OCI-LY1 (cell line): ENCODE measurements at regions not wholly inside any gene's neighbourhood (a gene's known extent, or its start where the extent isn't known, plus 50 kb on each side); places are given as distances from the start of the nearest gene placed in this dataset.

ENCODE experiments used
- H2AFZ ChIP-seq: fragments of 200-600 bp; sonication (generic), shearing (Covaris generic); 2 replicates; pipeline ENCODE4 v1.6.0; 2014; ENCODE audit warnings: antibody characterized with exemption, mild to moderate bottlenecking, low read length
- H3F3A ChIP-seq: fragments of 200-600 bp; sonication (generic), shearing (Covaris generic); 2 replicates; pipeline ENCODE4 v1.6.0; 2014; ENCODE audit warnings: mild to moderate bottlenecking, antibody characterized with exemption, low read length, moderate library complexity; ENCODE audit not compliant: insufficient read depth
- H3K27ac ChIP-seq: fragments of 200-600 bp; sonication (generic); 2 replicates; pipeline ENCODE4 v1.5.1; 2014; ENCODE audit warnings: low read length, mixed run types, mild to moderate bottlenecking, low read depth; ENCODE audit not compliant: poor library complexity, severe bottlenecking
- H3K27me3 ChIP-seq: fragments of 200-600 bp; sonication (generic); 2 replicates; pipeline ENCODE4 v1.6.0; 2014; ENCODE audit warnings: antibody characterized with exemption, mild to moderate bottlenecking, low read length, moderate library complexity; ENCODE audit not compliant: insufficient read depth
- H3K36me3 ChIP-seq: fragments of 200-600 bp; sonication (generic); 2 replicates; pipeline ENCODE4 v1.6.1; 2014; ENCODE audit warnings: mild to moderate bottlenecking, antibody characterized with exemption, low read length, moderate library complexity, mixed read lengths; ENCODE audit not compliant: insufficient read depth
- H3K4me1 ChIP-seq: fragments of 200-600 bp; sonication (generic); 2 replicates; pipeline ENCODE4 v1.5.1; 2014; ENCODE audit warnings: mild to moderate bottlenecking, low read length, moderate library complexity; ENCODE audit not compliant: insufficient read depth, severe bottlenecking
- H3K4me2 ChIP-seq: fragments of 200-600 bp; sonication (generic), shearing (Covaris generic); 2 replicates; pipeline ENCODE4 v1.6.1; 2014; ENCODE audit warnings: low read length
- H3K4me3 ChIP-seq: fragments of 200-600 bp; sonication (generic); 2 replicates; pipeline ENCODE4 v1.5.1; 2014; ENCODE audit warnings: low read length, low read depth, mild to moderate bottlenecking, mixed read lengths; ENCODE audit not compliant: poor library complexity, severe bottlenecking
- H3K79me2 ChIP-seq: fragments of 200-600 bp; shearing (Covaris generic); 2 replicates; pipeline ENCODE4 v1.6.1; 2016; ENCODE audit warnings: mixed run types, low read length, mixed read lengths; ENCODE audit not compliant: insufficient read depth
- H3K9ac ChIP-seq: fragments of 200-600 bp; sonication (generic), shearing (Covaris generic); 2 replicates; pipeline ENCODE4 v1.6.1; 2014; ENCODE audit warnings: mild to moderate bottlenecking, low read length, mixed read lengths
- H3K9me2 ChIP-seq: fragments of 200-600 bp; sonication (generic), shearing (Covaris generic); 2 replicates; pipeline ENCODE4 v1.6.1; 2014; ENCODE audit warnings: low read depth, mild to moderate bottlenecking, low read length, mixed read lengths
- H3K9me3 ChIP-seq: fragments of 200-600 bp; shearing (Covaris generic); 2 replicates; pipeline ENCODE4 v1.6.1; 2014; ENCODE audit warnings: low read length, mixed read lengths
- H4K20me1 ChIP-seq: fragments of 200-600 bp; sonication (generic), shearing (Covaris generic); 2 replicates; pipeline ENCODE4 v1.6.0; 2016; ENCODE audit warnings: mild to moderate bottlenecking, low read length; ENCODE audit not compliant: insufficient read depth
- EZH2 ChIP-seq: fragments of 200-600 bp; sonication (generic), shearing (Covaris generic); IDR thresholded peaks from 2 replicates; pipeline ENCODE4 v1.8.0; 2017; ENCODE audit warnings: borderline replicate concordance, mixed run types, mild to moderate bottlenecking, antibody characterized with exemption, low read length, moderate library complexity, mixed read lengths
- TF ChIP-seq, protein P1 (sequence below): fragments of 200-600 bp; sonication (generic), shearing (Covaris generic); IDR thresholded peaks from 2 replicates; pipeline ENCODE4 v1.5.1; 2017; ENCODE audit warnings: mild to moderate bottlenecking, antibody characterized with exemption, low read length, moderate library complexity, mixed read lengths

DNA sequence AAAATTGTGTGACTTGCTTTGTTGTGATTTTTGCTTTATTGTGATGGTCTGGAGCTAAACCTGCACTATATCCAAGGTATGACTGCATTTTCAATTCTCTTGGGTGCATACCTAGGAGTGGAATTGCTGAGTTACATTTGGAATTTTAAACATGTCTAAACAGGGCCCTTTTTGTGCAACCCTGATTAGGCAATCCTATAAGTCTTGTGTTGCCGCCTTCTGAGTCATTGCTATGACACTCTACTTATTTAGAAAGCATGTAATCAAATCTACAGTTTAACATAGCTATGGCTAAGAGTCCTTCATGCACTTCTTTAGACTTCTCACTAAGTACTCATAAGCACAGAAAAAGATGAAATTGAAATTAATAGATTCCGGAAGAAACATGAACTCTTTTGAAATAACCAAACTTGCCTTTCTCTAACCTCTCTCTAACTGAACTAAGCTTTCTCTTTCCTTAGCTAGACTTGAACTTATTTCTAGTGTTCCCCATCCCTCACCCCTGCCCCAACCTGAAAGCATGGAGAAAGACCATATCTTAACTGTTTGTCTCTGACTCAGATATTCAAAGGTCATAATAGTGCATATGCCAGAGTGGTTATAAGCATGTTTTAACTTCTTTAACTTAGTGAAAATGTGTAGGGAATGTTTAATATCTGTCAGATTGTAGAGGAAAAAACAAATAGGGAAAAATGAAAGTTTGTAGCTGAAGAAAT is 203.0 kb downstream of the SNAPC1 start:
- no peak for TF ChIP-seq EZH2
- TF ChIP-seq, protein P1, sequence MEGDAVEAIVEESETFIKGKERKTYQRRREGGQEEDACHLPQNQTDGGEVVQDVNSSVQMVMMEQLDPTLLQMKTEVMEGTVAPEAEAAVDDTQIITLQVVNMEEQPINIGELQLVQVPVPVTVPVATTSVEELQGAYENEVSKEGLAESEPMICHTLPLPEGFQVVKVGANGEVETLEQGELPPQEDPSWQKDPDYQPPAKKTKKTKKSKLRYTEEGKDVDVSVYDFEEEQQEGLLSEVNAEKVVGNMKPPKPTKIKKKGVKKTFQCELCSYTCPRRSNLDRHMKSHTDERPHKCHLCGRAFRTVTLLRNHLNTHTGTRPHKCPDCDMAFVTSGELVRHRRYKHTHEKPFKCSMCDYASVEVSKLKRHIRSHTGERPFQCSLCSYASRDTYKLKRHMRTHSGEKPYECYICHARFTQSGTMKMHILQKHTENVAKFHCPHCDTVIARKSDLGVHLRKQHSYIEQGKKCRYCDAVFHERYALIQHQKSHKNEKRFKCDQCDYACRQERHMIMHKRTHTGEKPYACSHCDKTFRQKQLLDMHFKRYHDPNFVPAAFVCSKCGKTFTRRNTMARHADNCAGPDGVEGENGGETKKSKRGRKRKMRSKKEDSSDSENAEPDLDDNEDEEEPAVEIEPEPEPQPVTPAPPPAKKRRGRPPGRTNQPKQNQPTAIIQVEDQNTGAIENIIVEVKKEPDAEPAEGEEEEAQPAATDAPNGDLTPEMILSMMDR = no peak
- no peaks in the 10 kb centered on the region for H3K9me3 ChIP-seq
- no peak overlapping the region for H3K4me3 ChIP-seq
- no peak overlapping the region for H3K4me2 ChIP-seq
- no peaks in the 10 kb centered on the region for H4K20me1 ChIP-seq
- no peaks in the 10 kb centered on the region for H3K36me3 ChIP-seq
- no peaks in the 10 kb centered on the region for H3K79me2 ChIP-seq
- H3K4me1 ChIP-seq = no peaks in the 10 kb centered on the region
- 0 out of 2 replicates have a peak, but pooled peaks cover 1% of the 10 kb centered on the region for H3K27me3 ChIP-seq
- H3K9me2 ChIP-seq = no peaks in the 10 kb centered on the region
- no peak overlapping the region for H3K27ac ChIP-seq
- H2AFZ ChIP-seq = no peak overlapping the region
- no peaks in the 10 kb centered on the region for H3F3A ChIP-seq
- no peak overlapping the region for H3K9ac ChIP-seq

DNA sequence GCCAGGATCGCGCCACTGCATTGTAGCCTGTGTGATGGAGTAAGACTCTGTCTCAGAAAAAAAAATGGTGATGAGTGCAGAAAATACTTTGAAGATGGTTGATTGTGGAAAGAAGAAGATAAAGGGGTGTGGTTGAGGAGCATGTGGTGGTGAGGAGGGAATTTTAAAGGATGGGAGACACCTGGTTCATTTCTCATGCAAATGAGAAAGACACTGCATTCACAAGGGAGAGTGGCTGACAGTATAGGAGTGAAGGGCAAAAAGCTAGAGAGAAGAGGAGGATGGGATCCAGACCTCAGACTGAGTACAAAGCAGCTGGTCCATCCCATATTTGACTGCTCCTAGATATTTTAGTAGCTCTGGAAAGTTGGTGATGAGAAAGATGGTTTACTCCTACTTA is 206.0 kb downstream of the SNAPC1 start:
- Histone ChIP-seq H3K9me2 (no peaks in the 10 kb centered on the region), H3F3A (no peaks in the 10 kb centered on the region), H3K36me3 (no peaks in the 10 kb centered on the region), H4K20me1 (no peaks in the 10 kb centered on the region), H2AFZ (no peak overlapping the region), H3K9ac (no peak overlapping the region), H3K27me3 (peaks cover 5% of the 10 kb centered on the region; the same call in 1 of the 2 replicates), H3K4me2 (no peak overlapping the region), H3K4me1 (no peaks in the 10 kb centered on the region), H3K27ac (no peak overlapping the region), H3K9me3 (no peaks in the 10 kb centered on the region), H3K79me2 (no peaks in the 10 kb centered on the region), H3K4me3 (no peak overlapping the region)
- no peak for TF ChIP-seq EZH2
- TF ChIP-seq, protein P1 = no peak

DNA sequence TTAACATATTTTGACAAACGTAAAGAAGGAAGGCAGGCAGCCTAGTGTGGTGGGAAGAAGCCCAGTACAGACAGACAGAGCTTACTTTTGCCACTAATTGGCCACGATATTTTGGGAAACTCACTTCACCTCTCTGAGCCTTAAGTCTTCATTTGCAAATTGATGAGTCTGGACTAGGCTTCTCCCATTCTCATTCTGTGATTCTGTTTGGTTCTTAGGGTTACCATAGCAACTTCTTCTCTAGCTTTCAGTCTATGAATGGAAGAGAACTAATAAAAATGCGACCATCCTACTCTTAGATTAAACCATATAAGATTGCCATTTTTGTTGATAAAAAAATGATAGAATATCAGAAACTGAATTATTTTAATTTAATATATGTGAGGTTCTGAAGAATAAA is 210.5 kb downstream of the SNAPC1 start:
- Histone ChIP-seq H3K36me3 (no peaks in the 10 kb centered on the region), H3K9ac (no peak overlapping the region), H3K4me1 (no peaks in the 10 kb centered on the region), H4K20me1 (no peaks in the 10 kb centered on the region), H3K27ac (no peak overlapping the region), H3K79me2 (no peaks in the 10 kb centered on the region), H3K4me3 (no peak overlapping the region), H3K27me3 (peaks cover 5% of the 10 kb centered on the region; the same call in 1 of the 2 replicates), H3K9me2 (no peaks in the 10 kb centered on the region), H2AFZ (no peak overlapping the region), H3F3A (no peaks in the 10 kb centered on the region), H3K4me2 (no peak overlapping the region), H3K9me3 (no peaks in the 10 kb centered on the region)
- TF ChIP-seq EZH2 = no peak
- TF ChIP-seq, protein P1 = no peak
